OCI-LY1 (cell line): ENCODE measurements at regions not wholly inside any gene's neighbourhood (a gene's known extent, or its start where the extent isn't known, plus 50 kb on each side); places are given as distances from the start of the nearest gene placed in this dataset.

ENCODE experiments used
- EZH2 ChIP-seq: fragments of 200-600 bp; sonication (generic), shearing (Covaris generic); IDR thresholded peaks from 2 replicates; pipeline ENCODE4 v1.8.0; 2017; ENCODE audit warnings: borderline replicate concordance, mixed run types, mild to moderate bottlenecking, antibody characterized with exemption, low read length, moderate library complexity, mixed read lengths
- TF ChIP-seq, protein P1 (sequence below): fragments of 200-600 bp; sonication (generic), shearing (Covaris generic); IDR thresholded peaks from 2 replicates; pipeline ENCODE4 v1.5.1; 2017; ENCODE audit warnings: mild to moderate bottlenecking, antibody characterized with exemption, low read length, moderate library complexity, mixed read lengths

DNA sequence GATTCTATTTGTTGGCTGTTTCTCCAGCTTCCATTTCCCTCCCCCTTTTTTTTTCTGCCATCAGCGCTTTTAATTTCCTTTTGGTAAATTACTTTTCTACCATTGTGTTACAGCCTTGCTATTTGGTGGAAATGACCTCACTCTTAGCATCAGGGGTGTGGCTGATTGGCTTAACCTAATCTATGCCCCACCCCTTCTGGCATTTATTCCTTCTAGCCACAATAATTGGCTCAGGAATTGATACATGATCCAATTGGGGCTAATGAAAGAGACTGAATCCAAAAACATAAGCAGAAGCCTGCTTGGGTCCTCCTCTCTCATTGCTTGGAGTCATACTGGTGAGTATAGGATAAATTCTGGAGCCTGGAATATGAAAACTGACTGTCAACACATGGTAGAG is 402.4 kb upstream of the LRRC4C start:
- TF ChIP-seq, protein P1, sequence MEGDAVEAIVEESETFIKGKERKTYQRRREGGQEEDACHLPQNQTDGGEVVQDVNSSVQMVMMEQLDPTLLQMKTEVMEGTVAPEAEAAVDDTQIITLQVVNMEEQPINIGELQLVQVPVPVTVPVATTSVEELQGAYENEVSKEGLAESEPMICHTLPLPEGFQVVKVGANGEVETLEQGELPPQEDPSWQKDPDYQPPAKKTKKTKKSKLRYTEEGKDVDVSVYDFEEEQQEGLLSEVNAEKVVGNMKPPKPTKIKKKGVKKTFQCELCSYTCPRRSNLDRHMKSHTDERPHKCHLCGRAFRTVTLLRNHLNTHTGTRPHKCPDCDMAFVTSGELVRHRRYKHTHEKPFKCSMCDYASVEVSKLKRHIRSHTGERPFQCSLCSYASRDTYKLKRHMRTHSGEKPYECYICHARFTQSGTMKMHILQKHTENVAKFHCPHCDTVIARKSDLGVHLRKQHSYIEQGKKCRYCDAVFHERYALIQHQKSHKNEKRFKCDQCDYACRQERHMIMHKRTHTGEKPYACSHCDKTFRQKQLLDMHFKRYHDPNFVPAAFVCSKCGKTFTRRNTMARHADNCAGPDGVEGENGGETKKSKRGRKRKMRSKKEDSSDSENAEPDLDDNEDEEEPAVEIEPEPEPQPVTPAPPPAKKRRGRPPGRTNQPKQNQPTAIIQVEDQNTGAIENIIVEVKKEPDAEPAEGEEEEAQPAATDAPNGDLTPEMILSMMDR, result no peak
- TF ChIP-seq EZH2, result no peak
